AG04450 (cell line): ENCODE measurements at regions not wholly inside any gene's neighbourhood (a gene's known extent, or its start where the extent isn't known, plus 50 kb on each side); places are given as distances from the start of the nearest gene placed in this dataset.
A peak's percentile ranks its signal among the peaks of the same experiment; 100 is the strongest.

ENCODE experiments used
- CTCF ChIA-PET: fragments of 300-600, 350-600 bp; formaldehyde crosslinking; extraction: SDS; loops from one replicate; lab custom pipeline; 2022; ENCODE audit warnings: antibody characterized with exemption, inconsistent platforms; lab: Charles Lee
- POLR2A ChIA-PET: fragments of 350-600 bp; formaldehyde crosslinking; extraction: SDS; loops from one replicate; lab custom pipeline; 2021; ENCODE audit warnings: antibody characterized with exemption, inconsistent platforms; lab: Yijun Ruan, JAX
- DNase-seq: peaks from one replicate; pipeline ENCODE4 v3.0.0-alpha.2; 2011; ENCODE audit warnings: low read depth, low spot score
- H3K27ac ChIP-seq: one replicate; pipeline ENCODE4 v1.5.1; 2012; ENCODE audit warnings: low read depth, low read length, control low read depth
- H3K27me3 ChIP-seq: one replicate; pipeline ENCODE4 v1.6.0; 2012; ENCODE audit warnings: low read length; ENCODE audit not compliant: control insufficient read depth, insufficient read depth
- H3K4me3 ChIP-seq: 2 replicates; pipeline ENCODE4 v1.5.1; 2011; ENCODE audit warnings: mild to moderate bottlenecking, low read depth, low read length, control low read depth
- H3K9me3 ChIP-seq: 2 replicates; pipeline ENCODE4 v1.5.1; 2012; ENCODE audit warnings: low read length; ENCODE audit not compliant: control insufficient read depth, insufficient read depth
- CTCF ChIP-seq: IDR thresholded peaks from 2 replicates; pipeline ENCODE4 v1.5.1; 2011; ENCODE audit warnings: low read depth, low read length, control low read depth, inconsistent platforms

- Histone ChIP-seq H3K4me3 (no peak overlapping the region), H3K27ac (no peak overlapping the region), H3K27me3 (no peaks in the 10 kb centered on the region), H3K9me3 (no peaks in the 10 kb centered on the region; the same call in 1 of the 2 replicates)
- DNase-seq: no peak
- TF ChIP-seq CTCF: no peak
- ChIA-PET CTCF (interaction anchor here (0.6 to 1.5 kb wide), 2 partner anchors 207 to 229 kb away, joined by 5 to 7 read pairs; no protein-coding TSS in a partner anchor), POLR2A (no interaction called here)
Observed at GRCh38 chr1:181417915-181418314, 65.4 kb upstream of the CACNA1E start.

- Histone ChIP-seq H3K4me3 (no peak overlapping the region), H3K9me3 (no peaks in the 10 kb centered on the region), H3K27me3 (peaks cover 3% of the 10 kb centered on the region), H3K27ac (no peak overlapping the region)
- no peak for DNase-seq
- TF ChIP-seq CTCF: peak; percentile 36
- POLR2A ChIA-PET: no interaction called here
- CTCF ChIA-PET: interaction anchor here (0.6 to 2.7 kb wide), 10 partner anchors 10 to 522 kb away, joined by 3 to 34 read pairs (median 4); no protein-coding TSS in a partner anchor
Observed at GRCh38 chr1:181423301-181423918, 59.9 kb upstream of the CACNA1E start.

- Histone ChIP-seq H3K27me3 (peaks cover 3% of the 10 kb centered on the region), H3K9me3 (no peaks in the 10 kb centered on the region), H3K27ac (no peak overlapping the region), H3K4me3 (no peak overlapping the region)
- TF ChIP-seq CTCF: peak; percentile 97
- CTCF ChIA-PET: interaction anchor here (0.5 to 2.5 kb wide), 21 partner anchors 10 to 1336 kb away, joined by 3 to 106 read pairs (median 4); no protein-coding TSS in a partner anchor
- DNase-seq: peak; percentile 29
- POLR2A ChIA-PET: no interaction called here
Observed at GRCh38 chr1:181424786-181425403, 58.4 kb upstream of the CACNA1E start.

GRCh38 chr1:181425566-181425965 lies 57.8 kb upstream of the CACNA1E start:
- H3K9me3 ChIP-seq: no peaks in the 10 kb centered on the region
- no peak for TF ChIP-seq CTCF
- peaks cover 5% of the 10 kb centered on the region for H3K27me3 ChIP-seq
- DNase-seq: no peak
- CTCF ChIA-PET: interaction anchor here (0.5 to 2.5 kb wide), 17 partner anchors 9 to 1336 kb away, joined by 3 to 106 read pairs (median 5); no protein-coding TSS in a partner anchor
- POLR2A ChIA-PET: no interaction called here
- H3K4me3 ChIP-seq: no peak overlapping the region
- H3K27ac ChIP-seq: no peak overlapping the region

- Histone ChIP-seq H3K4me3 (no peak overlapping the region), H3K9me3 (no peaks in the 10 kb centered on the region), H3K27ac (no peak overlapping the region), H3K27me3 (peaks cover 3% of the 10 kb centered on the region)
- DNase-seq: no peak
- ChIA-PET POLR2A (no interaction called here), CTCF (interaction anchor here (1.1 to 2.8 kb wide), 3 partner anchors 238 to 243 kb away, joined by 3 to 16 read pairs (median 4); no protein-coding TSS in a partner anchor)
- no peak for TF ChIP-seq CTCF
Observed at GRCh38 chr1:181429462-181429861, 53.9 kb upstream of the CACNA1E start.
